GM18873 (cell line): ENCODE measurements at regions not wholly inside any gene's neighbourhood (a gene's known extent, or its start where the extent isn't known, plus 50 kb on each side); places are given as distances from the start of the nearest gene placed in this dataset.

Source experiments
- ATAC-seq: cut with Tn5 transposase; IDR thresholded peaks from one replicate; pipeline ENCODE4 v1.9.1; 2021; ENCODE audit warnings: mild to moderate bottlenecking, moderate library complexity, moderate number of reproducible peaks; ENCODE audit not compliant: unreplicated experiment, low FRiP score

DNA sequence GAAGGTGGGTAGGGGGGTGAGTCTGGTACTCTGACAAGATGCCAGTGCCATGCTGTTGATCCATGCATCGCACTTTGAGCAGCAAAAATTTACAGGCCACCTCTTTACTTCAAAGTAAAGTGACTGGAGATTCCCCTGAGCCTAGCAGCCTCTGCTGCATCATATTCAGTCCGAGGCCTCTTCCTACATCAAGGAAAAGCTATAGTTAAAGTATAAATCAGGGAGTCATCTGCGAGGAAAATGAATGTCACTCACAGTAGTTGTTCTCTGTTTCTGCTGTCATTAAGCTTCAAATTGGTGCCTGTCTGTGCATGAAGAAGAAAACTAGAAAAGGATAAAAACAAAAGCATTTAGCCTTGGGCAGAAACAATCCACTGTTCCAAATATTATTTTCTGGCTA lies 706.2 kb downstream of the TBL1XR1 start:
- no peak for ATAC-seq

DNA sequence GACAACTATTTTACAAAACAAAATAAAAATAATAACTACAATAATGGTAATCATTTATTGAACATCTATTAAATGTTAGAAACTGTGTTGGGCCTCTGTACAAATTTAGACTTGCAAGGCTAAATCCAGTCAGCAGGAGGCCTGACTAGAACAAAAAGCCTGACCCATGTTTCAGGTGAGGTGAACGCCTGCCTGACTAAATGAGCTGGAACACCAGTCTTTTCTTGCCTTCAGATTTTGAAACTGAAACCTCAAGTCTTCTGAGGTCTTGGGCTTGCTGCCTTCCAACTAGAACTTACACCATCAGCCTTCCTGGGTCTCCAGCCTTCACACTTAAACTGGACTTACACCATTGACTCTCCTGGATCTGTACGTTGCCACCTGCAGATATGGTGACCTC lies 706.9 kb downstream of the TBL1XR1 start:
- ATAC-seq, result no peak

DNA sequence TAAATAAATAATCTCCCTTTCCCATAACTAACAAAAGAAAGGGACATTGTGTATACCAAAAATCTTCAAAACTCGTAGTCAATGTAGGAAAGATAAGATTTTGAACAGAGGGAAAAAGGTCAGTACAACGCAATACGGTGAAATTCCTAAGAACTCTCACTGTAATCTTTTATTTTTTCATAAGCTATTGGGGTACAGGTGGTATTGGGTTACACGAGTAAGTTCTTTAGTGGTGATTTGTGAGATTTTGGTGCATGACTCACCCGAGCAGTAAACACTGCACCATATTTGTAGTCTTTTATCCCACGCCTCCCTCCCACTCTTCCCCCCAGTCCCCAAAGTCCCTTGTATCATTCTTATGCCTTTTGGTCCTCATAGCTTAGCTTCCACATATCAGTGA lies 718.0 kb downstream of the TBL1XR1 start:
- no peak for ATAC-seq

DNA sequence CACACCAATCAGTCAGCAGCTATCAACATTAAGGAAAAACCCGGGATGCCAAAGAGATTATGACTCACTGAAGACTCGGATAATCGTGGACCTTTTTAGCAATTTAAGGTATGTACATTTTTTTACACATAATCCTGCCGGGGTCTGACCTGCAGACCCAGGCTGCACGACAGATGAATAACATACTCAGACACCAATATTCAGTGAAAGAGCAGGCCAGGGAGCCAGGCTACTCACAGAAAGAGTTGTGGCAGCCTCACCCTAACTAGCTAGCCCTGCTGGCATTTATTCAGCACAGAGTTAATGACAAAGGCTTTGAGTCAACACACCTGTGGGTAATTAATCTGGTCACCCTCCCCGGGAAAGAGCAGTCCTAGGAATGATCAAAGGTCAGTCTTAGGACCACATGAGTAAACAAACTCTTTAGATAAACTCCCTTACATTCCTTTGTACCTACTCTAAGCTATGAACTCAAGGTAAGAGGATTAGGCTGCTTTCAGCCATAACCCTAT lies 727.5 kb downstream of the TBL1XR1 start:
- ATAC-seq, result no peak

DNA sequence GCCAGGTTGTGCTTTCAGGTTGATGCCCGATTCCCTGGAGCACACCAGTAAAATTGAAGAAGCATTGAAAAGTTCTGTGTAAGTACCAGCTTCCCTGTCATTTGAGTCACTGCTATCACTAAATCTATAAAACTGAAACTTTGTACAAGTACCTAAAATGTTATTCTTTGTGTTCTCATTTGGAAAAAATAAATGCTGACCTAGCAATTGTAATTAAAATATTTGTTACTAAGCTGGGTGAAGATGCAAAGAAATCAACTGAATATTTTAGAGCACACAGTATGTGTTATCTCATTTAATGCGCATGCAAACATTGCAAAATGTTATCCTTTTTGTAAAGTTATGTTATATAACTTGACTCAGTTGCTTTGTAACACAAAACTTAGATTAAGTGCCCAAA lies 733.7 kb downstream of the TBL1XR1 start:
- no peak for ATAC-seq

DNA sequence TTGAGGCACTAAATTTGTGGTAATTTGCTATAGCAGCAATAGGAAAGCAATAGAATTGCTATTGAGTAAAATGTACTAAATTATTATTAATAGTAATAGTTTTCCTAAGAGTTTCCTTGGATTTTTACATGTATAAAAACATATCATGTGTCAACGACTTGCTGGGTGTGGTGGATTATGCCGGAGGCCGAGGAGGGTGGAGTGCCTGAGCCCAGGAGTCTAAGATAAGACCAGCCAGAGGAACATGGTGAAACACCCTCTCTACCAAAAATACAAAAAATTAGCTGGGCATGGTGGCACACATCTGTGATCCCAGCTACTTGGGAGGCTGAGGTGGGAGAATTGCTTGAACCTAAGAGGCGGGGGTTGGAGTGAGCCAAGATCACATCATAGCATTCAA lies 749.9 kb downstream of the TBL1XR1 start:
- no peak for ATAC-seq

DNA sequence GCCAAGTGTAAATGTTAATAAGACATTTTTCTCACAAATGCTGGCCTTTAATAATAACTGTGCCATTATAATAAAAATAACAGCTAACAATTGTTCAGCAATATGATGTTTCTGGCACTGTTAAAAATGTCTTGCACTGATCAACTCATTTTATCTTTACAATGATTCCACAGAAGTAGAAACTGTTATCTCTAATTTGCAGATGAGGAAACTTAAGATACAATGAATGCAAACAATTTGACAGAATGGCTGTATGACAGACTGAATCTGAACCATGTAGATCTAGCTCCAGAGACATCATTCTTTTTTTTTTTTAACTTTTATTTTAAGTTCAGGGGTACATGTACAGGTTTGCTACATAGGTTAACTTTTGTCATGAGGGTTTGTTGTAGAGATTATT lies 755.0 kb downstream of the TBL1XR1 start:
- ATAC-seq, result no peak

DNA sequence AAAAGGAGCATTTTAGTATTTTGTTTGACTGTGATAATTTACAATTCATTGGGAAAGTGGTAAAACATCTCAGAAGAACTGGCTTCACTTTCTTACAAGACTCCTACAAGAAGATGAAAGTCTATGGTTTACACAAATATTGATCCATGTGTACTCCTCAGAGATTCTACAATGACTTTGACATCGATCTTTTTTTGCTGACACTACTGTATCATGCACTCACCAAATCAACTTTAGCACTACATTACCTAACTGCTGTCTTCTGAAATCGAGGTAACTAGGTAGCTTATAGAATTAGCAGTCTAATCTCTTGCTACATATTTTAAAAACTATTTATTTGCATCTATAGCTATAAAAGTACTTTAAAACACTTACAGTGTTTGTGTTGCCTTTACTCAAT lies 757.6 kb downstream of the TBL1XR1 start:
- no peak for ATAC-seq

DNA sequence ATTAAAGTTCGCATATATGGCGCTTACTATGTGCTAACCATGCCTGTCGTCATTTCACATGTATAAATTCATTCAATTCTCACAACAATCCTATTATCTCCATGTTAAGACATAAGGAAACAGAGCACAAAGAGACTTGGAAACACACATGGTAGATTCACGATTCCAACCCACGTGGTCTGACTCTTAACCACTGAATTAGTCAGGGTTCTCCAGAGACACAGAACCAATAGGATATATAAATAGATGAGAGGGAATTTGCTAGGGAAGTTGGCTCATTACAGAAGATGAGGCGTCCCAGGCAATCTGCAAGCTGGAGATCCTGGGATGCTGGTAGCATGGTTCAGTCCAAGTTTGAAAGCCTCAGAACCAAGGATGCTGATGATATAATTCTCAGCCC lies 765.3 kb downstream of the TBL1XR1 start:
- ATAC-seq, result no peak

DNA sequence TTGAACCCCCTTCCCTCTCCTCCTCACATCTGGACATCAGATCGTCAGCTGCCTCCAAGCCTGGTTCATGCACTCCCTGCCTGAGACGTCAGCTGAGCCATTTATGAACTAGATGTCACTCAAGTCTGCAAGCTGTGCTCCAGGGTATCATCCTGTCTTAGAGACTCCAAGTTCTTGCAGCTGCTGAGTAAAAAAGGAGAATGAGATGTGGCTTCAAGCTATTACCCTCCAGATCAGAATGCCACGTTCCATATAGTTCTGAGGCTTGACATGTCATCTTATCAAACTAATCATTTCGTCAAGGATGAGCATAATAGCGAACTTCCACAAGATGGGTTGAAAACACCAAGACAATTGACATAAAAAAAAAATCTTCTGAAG lies 766.3 kb downstream of the TBL1XR1 start:
- no peak for ATAC-seq

DNA sequence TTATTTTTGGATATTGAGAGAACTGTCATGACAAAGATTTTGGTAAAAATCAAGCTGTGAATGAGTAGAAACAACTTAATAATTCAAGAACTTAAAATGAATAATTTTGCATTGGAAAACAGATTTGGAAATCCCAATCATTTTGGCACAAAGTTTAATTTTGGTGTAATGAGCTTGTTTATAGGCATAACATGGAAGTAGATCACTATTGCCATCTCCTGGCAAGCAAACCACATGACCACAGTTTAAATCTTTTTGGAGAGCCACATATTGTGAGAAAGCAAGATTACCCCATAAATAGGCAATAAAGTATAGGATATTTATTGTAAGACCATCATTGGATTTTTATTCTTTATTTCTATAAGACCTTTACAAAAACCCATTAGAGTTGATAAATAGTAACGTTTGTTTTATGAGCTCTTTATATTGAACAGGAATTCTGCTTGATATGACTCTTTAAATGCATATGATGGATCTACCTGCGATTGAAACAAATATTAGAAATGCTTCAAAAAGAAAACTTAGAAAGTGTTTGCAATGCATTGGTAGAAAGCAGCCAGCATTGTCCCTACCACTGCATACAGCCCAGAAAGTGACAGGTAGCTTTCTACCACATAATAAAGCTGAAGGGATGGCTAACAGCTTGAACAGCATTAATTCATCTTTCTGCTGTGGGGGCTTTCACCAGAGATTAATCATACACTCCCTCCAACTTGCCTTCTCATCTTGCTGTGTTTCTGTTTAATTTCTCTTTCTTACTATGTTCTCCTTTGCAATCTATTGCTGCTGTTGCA lies 766.8 kb downstream of the TBL1XR1 start:
- no peak for ATAC-seq

DNA sequence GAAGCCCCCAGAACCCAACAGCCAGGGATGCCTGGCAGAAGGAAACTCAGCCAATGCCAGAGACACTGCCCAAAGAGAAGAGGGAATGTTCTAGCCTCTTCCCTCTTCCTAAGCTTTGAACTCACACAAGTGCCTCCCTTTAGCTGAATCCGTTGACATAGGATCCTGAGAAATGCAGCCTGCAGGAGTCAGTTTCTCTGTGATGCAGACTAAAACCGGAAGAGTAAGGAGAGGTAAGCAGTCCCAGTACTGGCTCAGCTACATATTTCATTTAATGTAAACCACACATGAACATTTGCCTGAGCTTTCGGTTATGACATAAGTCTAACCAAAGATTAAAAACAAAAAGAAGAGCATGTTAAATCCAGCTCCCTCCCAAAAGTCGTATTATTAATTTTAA lies 768.7 kb downstream of the TBL1XR1 start:
- ATAC-seq, result no peak

DNA sequence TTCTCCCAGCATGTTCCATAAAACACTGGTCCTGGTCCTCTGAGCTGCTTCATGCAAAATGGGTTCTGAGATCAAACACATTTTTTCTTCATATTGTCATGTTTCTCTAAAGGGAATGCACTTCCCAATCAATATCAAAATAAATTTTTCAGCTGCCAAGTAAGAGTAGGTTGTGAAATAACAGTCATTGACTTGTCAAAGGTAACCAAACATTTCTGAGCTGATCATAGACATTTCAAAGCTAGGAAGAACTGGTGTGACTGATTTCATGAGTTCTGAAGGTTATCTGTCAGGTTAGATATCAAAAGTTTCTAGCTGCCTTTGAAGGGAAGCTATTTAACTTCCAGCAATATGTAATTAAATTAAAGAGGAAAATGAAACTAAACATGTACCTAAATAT lies 770.9 kb downstream of the TBL1XR1 start:
- ATAC-seq, result no peak

DNA sequence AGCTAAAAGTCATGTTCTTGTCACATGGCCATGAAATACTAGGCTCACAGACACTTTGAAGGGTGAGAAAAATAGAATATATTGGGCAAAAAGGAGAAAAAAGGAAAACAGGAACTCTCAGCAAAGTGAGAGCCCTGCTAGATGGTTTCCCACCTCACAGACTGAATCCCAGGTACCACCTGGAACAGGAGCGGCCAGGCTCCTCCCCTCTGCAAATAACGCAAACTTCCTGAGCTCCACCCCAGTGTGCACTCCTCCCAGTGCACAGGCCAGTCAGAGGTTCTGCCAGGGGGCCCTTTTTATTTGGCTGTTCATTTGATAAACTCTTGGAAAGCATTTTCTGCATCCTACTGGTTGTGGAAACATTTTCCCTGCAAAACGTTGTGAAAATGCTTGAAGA lies 780.4 kb downstream of the TBL1XR1 start:
- ATAC-seq, result no peak

DNA sequence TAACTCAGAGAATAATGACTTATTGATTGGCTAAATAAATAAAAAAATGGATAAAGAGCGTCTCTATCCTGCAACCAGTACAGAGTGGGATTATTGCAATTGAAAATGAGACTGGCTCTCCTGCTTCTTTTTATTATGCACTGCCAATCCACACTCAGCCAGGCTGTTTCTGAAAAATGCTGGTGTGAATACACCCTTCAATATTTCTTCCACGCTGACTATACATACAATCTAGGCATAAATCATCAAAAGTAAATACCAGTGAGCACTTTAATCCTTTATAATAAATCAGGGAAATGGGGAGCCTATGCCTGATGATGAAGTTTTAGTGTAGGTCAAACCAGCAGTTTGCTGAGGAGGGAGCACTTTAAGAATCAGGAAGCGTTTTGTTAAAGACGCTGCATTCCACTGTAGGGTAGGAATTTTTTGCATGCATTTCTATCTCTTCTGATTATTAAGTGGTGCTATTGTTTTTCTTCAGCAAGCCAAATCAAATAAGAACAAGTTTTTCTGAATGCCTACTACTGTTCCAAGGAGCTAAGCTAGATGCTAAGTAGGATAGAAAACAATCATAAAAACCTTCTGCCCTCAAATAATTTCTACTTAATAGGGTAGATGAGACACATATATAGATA lies 781.5 kb downstream of the TBL1XR1 start:
- no peak for ATAC-seq

DNA sequence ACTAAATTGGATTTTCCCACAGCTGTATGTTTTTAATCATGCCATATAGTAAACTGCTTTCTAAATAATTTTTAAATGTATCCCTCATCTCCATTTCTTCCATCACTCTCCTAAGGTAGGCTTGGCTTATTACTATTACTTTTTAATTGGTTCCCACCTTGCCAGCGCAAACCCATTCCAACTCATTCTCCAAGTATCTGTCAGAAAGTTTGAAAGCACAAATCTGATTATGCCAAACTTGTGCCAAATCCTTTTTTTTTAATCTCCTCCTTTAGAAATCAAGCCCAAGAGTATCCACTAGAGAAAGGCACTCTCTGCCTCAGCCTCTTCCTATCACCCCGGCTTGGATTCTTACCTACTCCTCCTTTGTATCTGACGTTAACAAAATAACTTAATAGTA lies 784.5 kb downstream of the TBL1XR1 start:
- no peak for ATAC-seq

DNA sequence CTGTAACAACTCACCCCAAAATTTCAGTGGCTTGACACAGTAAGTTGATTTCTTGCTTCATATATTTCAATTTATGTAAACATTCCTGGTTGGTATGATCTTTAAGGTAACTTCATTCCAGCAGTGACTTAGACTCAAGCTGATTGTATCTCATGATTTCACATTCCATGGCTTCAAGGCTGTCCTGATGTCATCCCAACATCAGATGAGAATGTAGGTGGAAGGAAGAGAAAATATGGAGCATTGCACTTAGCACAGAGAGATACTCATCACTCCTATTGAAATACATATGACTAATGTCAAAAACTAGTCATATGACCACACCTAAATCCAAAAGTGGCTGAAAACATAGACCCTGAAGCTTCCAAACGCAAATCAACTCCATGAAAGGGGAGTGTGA lies 793.8 kb downstream of the TBL1XR1 start:
- no peak for ATAC-seq

DNA sequence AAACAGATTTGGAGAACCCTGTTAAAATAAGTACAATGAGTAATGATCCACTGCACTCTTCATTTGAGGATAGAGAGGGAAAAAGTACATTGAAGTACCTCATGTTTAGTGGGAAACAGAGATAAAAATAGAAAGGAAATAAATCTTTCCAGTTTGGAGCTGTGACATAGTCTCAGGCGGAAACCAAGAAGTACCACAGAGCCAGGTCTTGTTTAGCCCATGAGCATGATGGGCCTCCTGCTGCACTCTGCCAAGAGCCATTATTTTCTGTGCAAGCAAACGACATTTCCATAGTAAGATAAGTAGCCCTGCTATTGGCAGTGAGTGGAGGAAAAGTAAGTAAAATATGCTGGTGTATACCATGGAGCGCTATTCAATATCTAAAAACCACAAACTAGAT lies 796.1 kb downstream of the TBL1XR1 start:
- no peak for ATAC-seq

DNA sequence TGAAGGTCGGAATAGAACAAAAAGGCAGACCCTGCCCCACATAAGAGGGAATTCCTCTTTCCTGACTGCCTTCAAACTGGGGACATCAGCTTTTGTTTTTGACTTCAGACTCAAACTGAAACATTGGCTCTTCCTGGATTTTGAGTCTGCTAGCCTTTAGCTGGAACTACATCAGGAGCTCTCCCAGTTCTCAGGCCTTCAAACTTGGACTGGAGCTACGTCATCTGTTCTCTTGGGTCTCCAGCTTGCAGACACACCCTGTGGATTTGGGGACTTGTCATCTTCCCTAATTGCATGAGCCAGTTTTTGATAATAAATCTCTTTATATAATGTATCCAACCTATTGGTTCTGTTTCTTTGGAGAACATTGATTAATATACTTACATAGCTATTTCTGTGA lies 798.1 kb downstream of the TBL1XR1 start:
- no peak for ATAC-seq

DNA sequence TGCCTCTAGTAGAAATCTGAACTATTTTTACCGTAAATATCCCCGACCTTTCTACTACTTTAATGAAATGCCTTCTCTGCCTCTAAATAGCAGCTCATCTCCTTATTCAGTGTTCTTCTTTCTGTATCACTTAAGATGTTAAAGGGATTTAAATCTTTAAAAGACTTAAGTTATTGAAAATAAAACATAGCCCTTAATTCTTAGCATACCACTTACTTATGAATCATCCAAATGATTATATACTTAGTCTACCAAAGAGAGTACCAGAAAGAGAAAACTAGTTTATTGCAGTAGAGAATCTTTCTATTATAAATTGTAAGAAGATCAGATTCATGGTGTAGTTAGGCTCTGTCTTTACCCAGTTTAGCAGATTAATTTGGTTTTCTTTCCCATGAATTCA lies 802.0 kb downstream of the TBL1XR1 start:
- no peak for ATAC-seq

DNA sequence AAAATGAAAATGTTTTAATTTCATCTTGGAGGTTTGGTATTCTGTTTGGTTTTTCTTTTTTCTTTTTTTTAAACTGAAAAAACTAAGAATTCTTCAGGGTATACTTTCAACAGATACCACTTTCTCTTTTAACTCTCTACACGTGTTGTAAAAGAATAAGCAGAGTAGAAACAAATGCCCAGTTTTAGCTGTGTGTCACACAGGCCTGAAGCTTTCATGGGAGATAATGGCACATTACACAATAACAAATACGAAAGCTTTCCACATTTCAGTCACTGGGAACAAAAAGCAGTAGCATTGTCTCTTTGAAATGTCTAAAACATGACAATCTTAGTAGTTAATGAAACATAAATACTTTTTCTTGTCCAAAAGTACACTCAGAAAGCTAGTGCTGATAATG lies 818.5 kb downstream of the TBL1XR1 start:
- no peak for ATAC-seq

DNA sequence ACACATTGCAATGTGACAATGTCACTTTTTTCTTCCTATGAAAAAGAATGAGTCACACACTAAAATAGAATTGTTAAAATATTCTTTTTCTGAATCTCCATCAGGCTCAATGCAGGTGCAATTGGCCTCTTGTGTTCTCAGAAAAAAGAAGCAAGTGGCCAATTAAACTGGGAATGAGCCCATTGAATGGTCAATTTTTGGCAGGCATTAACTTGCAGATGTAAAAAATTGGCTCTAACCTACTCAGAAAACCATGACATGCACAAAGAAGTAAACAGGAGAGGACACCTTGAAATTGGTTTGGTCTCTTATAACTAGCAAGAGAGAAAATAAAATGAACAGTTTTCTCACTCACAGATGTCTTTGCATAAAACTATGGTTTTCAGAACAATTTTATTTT lies 820.8 kb downstream of the TBL1XR1 start:
- ATAC-seq, result no peak
